Kidney capillary endothelial cell (primary cell): ENCODE measurements at regions not wholly inside any gene's neighbourhood (a gene's known extent, or its start where the extent isn't known, plus 50 kb on each side); places are given as distances from the start of the nearest gene placed in this dataset.

Source experiments
- DNase-seq: peaks from one replicate; pipeline ENCODE4 v3.0.0-alpha.2; 2018; ENCODE audit warnings: low spot score

GRCh38 chr12:114976959-114977358 is 293.0 kb upstream of the TBX3 start:
- no peak for DNase-seq

- no peak for DNase-seq
Measured at GRCh38 chr12:114976372-114976771, 292.4 kb upstream of the TBX3 start.

- DNase-seq = no peak
Measured at GRCh38 chr12:114975640-114976310, 291.8 kb upstream of the TBX3 start.

GRCh38 chr12:114974826-114975639 is 291.1 kb upstream of the TBX3 start:
- DNase-seq = no peak

DNA sequence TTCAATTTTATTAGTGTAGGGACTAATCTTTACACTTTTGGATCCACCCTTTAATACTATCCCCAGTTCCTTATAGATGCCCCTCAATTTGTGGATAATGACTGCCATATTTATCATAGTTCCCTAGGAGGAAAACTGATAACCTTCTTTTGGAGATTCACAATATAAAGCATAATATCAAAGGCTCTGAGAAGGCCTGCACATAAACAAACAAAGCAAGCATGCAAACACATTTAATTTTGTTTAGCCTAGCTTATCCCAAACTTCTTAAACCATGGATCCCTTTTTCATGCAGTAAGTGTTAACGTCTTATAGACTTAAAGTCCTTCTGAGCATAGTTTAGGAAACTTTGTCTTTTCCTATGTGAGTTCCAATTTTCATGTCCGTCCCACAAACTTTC is 290.4 kb upstream of the TBX3 start:
- DNase-seq = no peak

- DNase-seq = no peak
Measured at GRCh38 chr12:114968727-114969126, 284.8 kb upstream of the TBX3 start.

DNA sequence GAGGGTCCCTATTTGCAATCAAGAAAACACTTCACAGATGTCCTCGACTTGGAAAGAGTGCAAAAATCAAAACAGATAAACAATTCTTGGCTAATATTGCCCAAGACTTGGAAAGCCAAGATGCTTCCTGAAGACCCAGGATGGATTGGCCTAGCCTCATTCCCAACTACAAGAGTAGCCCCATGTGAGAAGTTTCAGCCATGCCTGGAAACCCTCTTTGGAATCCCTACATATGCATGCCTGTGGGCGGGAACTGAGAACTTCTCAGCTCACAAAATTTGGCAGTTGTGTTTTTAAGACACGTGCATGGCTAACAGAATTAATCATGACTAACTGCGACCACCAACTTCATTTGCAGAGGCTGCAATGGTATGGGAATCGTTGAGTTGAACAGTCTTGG is 283.2 kb upstream of the TBX3 start:
- no peak for DNase-seq

- no peak for DNase-seq
Measured at GRCh38 chr12:114964841-114965240, 280.9 kb upstream of the TBX3 start.

- DNase-seq = no peak
Measured at GRCh38 chr12:114963846-114964245, 279.9 kb upstream of the TBX3 start.

- DNase-seq = no peak
Measured at GRCh38 chr12:114961491-114961890, 277.5 kb upstream of the TBX3 start.

- DNase-seq = no peak
Measured at GRCh38 chr12:114958538-114958937, 274.6 kb upstream of the TBX3 start.

DNA sequence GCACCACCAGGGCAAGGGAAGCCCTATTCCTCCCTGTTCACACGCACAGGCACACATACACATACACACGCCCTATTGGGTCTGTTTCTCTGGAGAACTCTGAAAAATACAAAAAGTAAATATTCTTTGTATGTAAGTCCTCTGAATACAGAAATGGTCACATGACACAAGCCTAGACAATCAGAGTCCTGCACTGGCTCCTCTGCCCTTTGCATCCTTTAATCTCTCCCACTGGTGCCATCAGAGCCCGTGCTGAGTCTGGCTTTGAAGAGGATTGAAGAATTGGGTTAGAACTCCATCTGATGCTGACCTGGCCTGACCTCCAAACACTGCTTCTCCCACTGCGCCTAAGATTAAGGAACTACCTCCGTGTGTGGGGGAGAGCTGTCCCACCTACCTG is 273.2 kb upstream of the TBX3 start:
- DNase-seq = no peak

GRCh38 chr12:114955414-114956014 is 271.5 kb upstream of the TBX3 start:
- no peak for DNase-seq

DNA sequence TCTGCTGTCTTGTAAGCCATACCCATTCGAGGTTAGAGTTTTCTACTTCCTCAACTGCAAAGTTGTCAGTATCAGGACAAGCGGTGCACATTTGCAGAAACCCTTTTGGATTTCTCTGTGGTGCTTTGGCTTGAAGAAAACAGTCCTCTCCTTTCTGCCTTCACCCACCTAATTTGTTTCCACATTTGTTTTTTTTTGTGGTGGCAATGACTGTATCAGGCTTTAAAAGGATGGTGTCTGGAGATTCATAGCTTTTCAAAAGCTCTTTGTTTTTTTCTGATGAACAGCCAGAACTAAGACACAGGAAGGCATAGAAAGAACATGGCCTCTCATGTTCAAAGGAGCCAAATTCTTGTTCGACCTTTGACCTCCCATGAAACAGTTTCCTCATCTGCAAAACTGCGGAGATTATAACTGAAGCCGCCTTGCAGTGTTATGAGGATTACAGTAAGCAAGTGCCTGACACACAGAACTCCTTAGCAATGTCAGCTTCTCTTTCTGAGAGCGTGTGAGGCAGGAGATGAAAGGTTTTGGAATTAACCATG is 270.6 kb upstream of the TBX3 start:
- no peak for DNase-seq

- DNase-seq = no peak
Measured at GRCh38 chr12:114952573-114953271, 268.7 kb upstream of the TBX3 start.

DNA sequence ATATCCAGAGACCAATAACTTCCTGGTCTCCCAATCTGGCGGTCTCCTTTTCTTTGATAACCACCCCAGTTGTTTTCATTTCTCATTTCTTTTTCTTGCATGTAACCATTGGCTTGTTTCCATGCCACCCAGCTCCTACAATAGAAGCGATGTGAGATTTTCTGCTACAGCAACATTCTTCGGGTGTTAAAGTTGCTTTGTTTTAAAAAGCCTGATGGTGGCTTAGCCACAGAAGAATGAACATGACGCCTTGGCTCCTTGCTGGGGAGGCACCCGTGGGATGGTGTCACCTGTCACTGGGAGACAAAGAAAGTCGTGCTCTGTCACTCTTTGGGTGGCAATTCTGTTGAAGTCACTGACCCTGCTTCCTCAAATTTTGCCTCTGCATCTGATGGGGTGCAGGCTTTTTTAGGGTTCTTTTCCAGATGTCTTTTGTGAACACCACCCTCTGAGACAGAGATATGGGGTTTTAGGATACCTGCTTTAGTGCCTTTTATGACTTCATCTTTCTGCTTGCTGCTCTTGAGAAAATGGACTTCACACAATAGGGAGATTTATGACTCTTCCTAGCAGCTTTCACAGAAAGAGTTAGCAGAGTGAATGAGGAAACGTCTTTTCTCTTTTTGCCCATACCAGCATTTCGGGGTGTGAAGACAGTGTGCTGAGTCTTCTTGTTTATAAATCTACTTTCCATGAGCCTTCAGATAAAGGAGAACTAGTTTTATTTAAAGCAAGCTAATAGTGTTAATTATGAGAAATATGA is 265.3 kb upstream of the TBX3 start:
- DNase-seq = no peak

- DNase-seq = no peak
Measured at GRCh38 chr12:114945351-114945750, 261.4 kb upstream of the TBX3 start.

- DNase-seq = no peak
Measured at GRCh38 chr12:114944736-114945135, 260.8 kb upstream of the TBX3 start.

DNA sequence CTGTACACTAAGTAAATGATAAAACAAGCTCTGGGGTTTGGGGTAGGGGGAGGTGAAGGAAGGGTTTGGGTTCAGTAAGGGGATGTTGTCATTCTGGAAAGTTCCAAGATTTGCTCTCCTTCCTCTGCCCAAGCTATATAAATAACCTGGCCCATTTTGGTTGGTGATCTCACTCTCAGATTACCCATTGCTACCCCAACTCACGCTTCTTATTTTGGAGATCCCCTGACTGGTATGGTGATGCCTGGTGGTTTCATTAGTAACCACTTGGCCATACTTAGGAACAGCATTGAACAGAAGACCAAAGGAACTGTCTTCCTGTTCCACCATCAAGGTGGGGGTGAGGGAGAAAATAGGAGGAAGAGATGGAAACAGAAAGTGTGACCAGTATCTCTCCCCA is 259.6 kb upstream of the TBX3 start:
- no peak for DNase-seq

GRCh38 chr12:114938487-114939210 is 254.7 kb upstream of the TBX3 start:
- DNase-seq = no peak
